B cell (primary cell): ENCODE measurements at regions not wholly inside any gene's neighbourhood (a gene's known extent, or its start where the extent isn't known, plus 50 kb on each side); places are given as distances from the start of the nearest gene placed in this dataset.

Source experiments
- ATAC-seq: fragments of 200-7000 bp; cut with Tn5 transposase; one replicate; pipeline ENCODE4 v1.10.0; 2021; ENCODE audit warnings: low read depth, mild to moderate bottlenecking, moderate number of reproducible peaks, moderate library complexity
- CTCF ChIA-PET: fragments of 350-600 bp; sonication (Branson Sonifier 250); formaldehyde crosslinking; loops from one replicate; lab custom pipeline; 2021; ENCODE audit warnings: antibody characterized with exemption, inconsistent platforms; lab: Charles Lee
- POLR2A ChIA-PET: fragments of 350-600 bp; sonication (Branson Sonifier 250); formaldehyde crosslinking; loops from one replicate; lab custom pipeline; 2021; ENCODE audit warnings: antibody characterized with exemption; lab: Charles Lee
- DNase-seq: peaks from one replicate; pipeline ENCODE4 v3.0.0; 2013
- H2AFZ ChIP-seq: 2 replicates; pipeline ENCODE4 v1.6.1; 2012; ENCODE audit warnings: mild to moderate bottlenecking, low read depth, low read length; ENCODE audit not compliant: insufficient read depth, poor library complexity, severe bottlenecking
- H3K27ac ChIP-seq, 2 donors: 1 replicate in 1 of 2; 2 replicates in 1 of 2; pipeline ENCODE4 v1.5.1; 2012 to 2013; ENCODE audit warnings: low read length in 2 of 2, mild to moderate bottlenecking in 2 of 2, moderate library complexity in 1 of 2
- H3K27me3 ChIP-seq, 4 experiments: fragments of 200-600 bp in 1 of 4; sonication (generic) in 1 of 4; replicated peaks in 1 of 4; 1 replicate in 2 of 4; 2 replicates in 2 of 4; pipeline versions ENCODE4 v1.6.1 to v1.7.0; 2013 to 2016; ENCODE audit warnings: low read length in 3 of 4, mild to moderate bottlenecking in 2 of 4, mixed read lengths in 1 of 4, moderate library complexity in 1 of 4; ENCODE audit not compliant: insufficient read depth in 4 of 4, control insufficient read depth in 3 of 4; ENCODE audit errors: control extremely low read depth in 1 of 4
- H3K36me3 ChIP-seq, 2 experiments: replicated peaks in 1 of 2; 1 replicate in 1 of 2; 2 replicates in 1 of 2; pipeline versions ENCODE4 v1.6.1 to v1.7.1; 2013; ENCODE audit warnings: low read length in 1 of 2; ENCODE audit not compliant: insufficient read depth in 2 of 2, control insufficient read depth in 1 of 2; ENCODE audit errors: control extremely low read depth in 1 of 2, extremely low read depth in 1 of 2
- H3K4me1 ChIP-seq, 2 donors: fragments of 200-600 bp in 1 of 2; sonication (generic) in 1 of 2; 1 replicate in 1 of 2; 2 replicates in 1 of 2; pipeline versions ENCODE4 v1.5.1 to v1.6.1; 2013 to 2017; ENCODE audit warnings: low read length in 2 of 2; ENCODE audit not compliant: control insufficient read depth in 2 of 2, insufficient read depth in 2 of 2
- H3K4me2 ChIP-seq: replicated peaks from 2 replicates; pipeline ENCODE3; 2012; ENCODE audit warnings: mild to moderate bottlenecking, low read depth, low read length; ENCODE audit not compliant: poor library complexity, severe bottlenecking
- H3K4me3 ChIP-seq, 5 experiments: fragments of 200-600 bp in 1 of 5; sonication (generic) in 1 of 5; 1 replicate in 3 of 5; 2 replicates in 2 of 5; pipeline versions ENCODE4 v1.5.1 to v1.7.0; 2011 to 2016; ENCODE audit warnings: low read length in 4 of 5, mild to moderate bottlenecking in 4 of 5, low read depth in 2 of 5, control low read depth in 1 of 5, moderate library complexity in 1 of 5; ENCODE audit not compliant: insufficient read depth in 1 of 5; ENCODE audit errors: control extremely low read depth in 1 of 5, extremely low read depth in 1 of 5
- H3K79me2 ChIP-seq: fragments of 200-600 bp; sonication (generic); one replicate; pipeline ENCODE4 v1.6.0; 2016; ENCODE audit warnings: low read length; ENCODE audit not compliant: control insufficient read depth, insufficient read depth
- H3K9ac ChIP-seq: fragments of 200-600 bp; sonication (generic); 2 replicates; pipeline ENCODE4 v1.6.1; 2017; ENCODE audit warnings: mild to moderate bottlenecking, low read length, moderate library complexity
- H3K9me3 ChIP-seq, 3 donors: one replicate each; pipeline versions ENCODE4 v1.6.1 to v1.7.1; 2013; ENCODE audit warnings: low read length in 2 of 3; ENCODE audit not compliant: control insufficient read depth in 2 of 3, insufficient read depth in 1 of 3; ENCODE audit errors: control extremely low read depth in 1 of 3
- H4K20me1 ChIP-seq: 2 replicates; pipeline ENCODE4 v1.6.0; 2012; ENCODE audit warnings: mild to moderate bottlenecking, low read length; ENCODE audit not compliant: insufficient read depth, control insufficient read depth, poor library complexity, severe bottlenecking
- H3K27ac Mint-ChIP-seq: one replicate; pipeline ENCODE4 v1.8.0; 2021; ENCODE audit warnings: mixed read lengths
- H3K27me3 Mint-ChIP-seq: one replicate; pipeline ENCODE4 v1.8.0; 2021; ENCODE audit warnings: mixed read lengths
- H3K4me1 Mint-ChIP-seq: one replicate; pipeline ENCODE4 v1.8.0; 2021; ENCODE audit warnings: mixed read lengths
- H3K4me3 Mint-ChIP-seq: one replicate; pipeline ENCODE4 v1.8.0; 2021; ENCODE audit warnings: mixed read lengths
- H3K9me3 Mint-ChIP-seq: one replicate; pipeline ENCODE4 v1.8.0; 2022; ENCODE audit warnings: mixed read lengths; ENCODE audit not compliant: insufficient read depth
- EZH2 ChIP-seq: IDR thresholded peaks from 2 replicates; pipeline ENCODE4 v1.6.1; 2012; ENCODE audit warnings: borderline replicate concordance, low read depth, mild to moderate bottlenecking, moderate library complexity, low read length; ENCODE audit not compliant: insufficient read depth, poor library complexity, severe bottlenecking
- WGBS: methylation state at CpG from one replicate; pipeline ENCODE4 v1.1.5; 2013; ENCODE audit warnings: missing lambda C conversion rate; ENCODE audit not compliant: insufficient coverage; 5-methylcytosine and 5-hydroxymethylcytosine counted together
- intact Hi-C: fragments of 100-400 bp; cut with micrococcal nuclease; formaldehyde crosslinking; loops from one replicate; pipeline ENCODE4 v1.10.0; 2022
- TF ChIP-seq, protein P1 (sequence below): fragments of 200-600 bp; IDR thresholded peaks from one replicate; pipeline ENCODE4 v1.8.0; 2022; ENCODE audit warnings: antibody characterized with exemption, mild to moderate bottlenecking

DNA sequence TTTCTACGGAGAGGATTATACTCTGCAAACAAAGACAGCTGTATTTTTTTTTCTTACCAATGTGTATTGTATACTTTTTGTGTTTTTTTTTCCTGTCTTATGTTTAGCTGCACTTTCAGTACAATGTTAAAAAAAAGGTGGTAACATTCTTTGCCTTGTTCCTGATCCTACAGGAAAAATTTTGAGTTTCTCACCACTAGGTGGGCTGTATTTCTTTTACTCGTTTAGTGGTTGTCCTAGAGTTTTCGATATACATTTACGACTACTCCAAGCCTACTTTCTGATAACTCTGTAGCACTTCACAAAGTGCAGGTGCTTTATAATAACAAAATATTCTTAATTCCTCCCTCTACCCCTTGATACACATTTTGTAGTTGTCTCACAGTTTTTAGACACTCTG, 652.2 kb downstream of the UQCRFS1 start:
- H3K36me3 ChIP-seq, result no peaks in the 10 kb centered on the region
- TF ChIP-seq, protein P1, sequence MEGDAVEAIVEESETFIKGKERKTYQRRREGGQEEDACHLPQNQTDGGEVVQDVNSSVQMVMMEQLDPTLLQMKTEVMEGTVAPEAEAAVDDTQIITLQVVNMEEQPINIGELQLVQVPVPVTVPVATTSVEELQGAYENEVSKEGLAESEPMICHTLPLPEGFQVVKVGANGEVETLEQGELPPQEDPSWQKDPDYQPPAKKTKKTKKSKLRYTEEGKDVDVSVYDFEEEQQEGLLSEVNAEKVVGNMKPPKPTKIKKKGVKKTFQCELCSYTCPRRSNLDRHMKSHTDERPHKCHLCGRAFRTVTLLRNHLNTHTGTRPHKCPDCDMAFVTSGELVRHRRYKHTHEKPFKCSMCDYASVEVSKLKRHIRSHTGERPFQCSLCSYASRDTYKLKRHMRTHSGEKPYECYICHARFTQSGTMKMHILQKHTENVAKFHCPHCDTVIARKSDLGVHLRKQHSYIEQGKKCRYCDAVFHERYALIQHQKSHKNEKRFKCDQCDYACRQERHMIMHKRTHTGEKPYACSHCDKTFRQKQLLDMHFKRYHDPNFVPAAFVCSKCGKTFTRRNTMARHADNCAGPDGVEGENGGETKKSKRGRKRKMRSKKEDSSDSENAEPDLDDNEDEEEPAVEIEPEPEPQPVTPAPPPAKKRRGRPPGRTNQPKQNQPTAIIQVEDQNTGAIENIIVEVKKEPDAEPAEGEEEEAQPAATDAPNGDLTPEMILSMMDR, result no peak
- no peak for TF ChIP-seq EZH2
- H3K79me2 ChIP-seq, result no peaks in the 10 kb centered on the region
- no peaks in the 10 kb centered on the region for H4K20me1 ChIP-seq
- no peak overlapping the region for H3K9ac ChIP-seq
- Mint-ChIP-seq H3K9me3 (no peaks in the 10 kb centered on the region), H3K27ac (no peak overlapping the region), H3K4me1 (no peaks in the 10 kb centered on the region), H3K27me3 (no peaks in the 10 kb centered on the region), H3K4me3 (no peak overlapping the region)
- ChIA-PET CTCF (no interaction called here), POLR2A (no interaction called here)
- WGBS, result no CpG with 5 or more reads among the region's 4 CpGs
- no peak overlapping the region for H3K4me2 ChIP-seq
- no peaks in the 10 kb centered on the region for H3K27me3 ChIP-seq
- peaks cover 0 to 18% (median 3%) of the 10 kb centered on the region in 3 donors for H3K9me3 ChIP-seq
- H2AFZ ChIP-seq, result no peak overlapping the region
- no peak overlapping the region for H3K27ac ChIP-seq
- ATAC-seq, result no peak
- DNase-seq, result no peak
- no peaks in the 10 kb centered on the region for H3K4me1 ChIP-seq
- no peak overlapping the region for H3K4me3 ChIP-seq
- intact Hi-C loops, result no loop called here

DNA sequence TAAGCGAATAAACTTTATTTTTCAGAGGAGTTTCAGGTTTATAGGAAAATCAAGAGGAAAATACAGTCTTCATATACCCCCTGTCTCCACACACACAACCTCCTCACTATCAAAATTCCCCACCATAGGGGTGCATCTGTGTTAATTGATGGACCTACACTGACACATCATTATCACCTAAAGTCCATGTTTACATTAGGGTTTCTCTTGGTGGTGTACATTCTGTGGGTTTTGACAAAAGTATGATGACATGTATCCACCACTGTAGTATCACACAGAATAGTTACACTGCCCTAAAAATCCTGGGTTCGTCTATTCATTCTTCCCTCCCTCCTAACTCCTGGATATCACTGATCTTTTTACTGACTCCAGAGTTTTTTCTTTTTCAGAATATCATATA, 654.2 kb downstream of the UQCRFS1 start:
- H3K27me3 ChIP-seq, result no peaks in the 10 kb centered on the region
- no peak overlapping the region for H3K4me3 Mint-ChIP-seq
- ChIA-PET CTCF (no interaction called here), POLR2A (no interaction called here)
- H3K79me2 ChIP-seq, result no peaks in the 10 kb centered on the region
- peaks cover 0 to 20% (median 3%) of the 10 kb centered on the region in 3 donors for H3K9me3 ChIP-seq
- H3K4me3 ChIP-seq, result no peak overlapping the region
- ATAC-seq, result no peak
- no peaks in the 10 kb centered on the region for H3K36me3 ChIP-seq
- no peak overlapping the region for H3K4me2 ChIP-seq
- H3K9ac ChIP-seq, result no peak overlapping the region
- H3K27ac ChIP-seq, result no peak overlapping the region
- DNase-seq, result no peak
- no peaks in the 10 kb centered on the region for H3K4me1 ChIP-seq
- no peaks in the 10 kb centered on the region for H3K4me1 Mint-ChIP-seq
- no CpG with 5 or more reads among the region's 2 CpGs for WGBS
- H3K27ac Mint-ChIP-seq, result no peak overlapping the region
- no peak for TF ChIP-seq EZH2
- TF ChIP-seq, protein P1, result no peak
- no peaks in the 10 kb centered on the region for H4K20me1 ChIP-seq
- intact Hi-C loops, result no loop called here
- H3K9me3 Mint-ChIP-seq, result no peaks in the 10 kb centered on the region
- no peaks in the 10 kb centered on the region for H3K27me3 Mint-ChIP-seq
- H2AFZ ChIP-seq, result no peak overlapping the region
